ENCODE measurements at regions not wholly inside any gene's neighbourhood (a gene's known extent, or its start where the extent isn't known, plus 50 kb on each side); places are given as distances from the start of the nearest gene placed in this dataset.
"Not testable (repeated sequence)": the region's sequence is repeated elsewhere in the genome, so short reads cannot be mapped to it uniquely, and the experiment has no call there.

GRCh38 chrX:30008031-30008430 is 207.3 kb upstream of the MAGEB2 start:
- H3K79me2 ChIP-seq (ENCODE audit: control insufficient read depth, insufficient read depth, low read length, unreplicated experiment): no peaks in the 10 kb centered on the region
- H3K27me3 ChIP-seq (ENCODE audit: insufficient read depth, low read length): no peaks in the 10 kb centered on the region
- H3K4me1 ChIP-seq (ENCODE audit: control insufficient read depth, insufficient read depth, low read length, unreplicated experiment): no peaks in the 10 kb centered on the region
- no peak overlapping the region for H3K4me3 ChIP-seq (ENCODE audit: low read depth, low read length)
- no peak overlapping the region for H2AFZ ChIP-seq (ENCODE audit: low read length, unreplicated experiment)
- no peak overlapping the region for H3K27ac ChIP-seq (ENCODE audit: low read depth, low read length)
- H3K36me3 ChIP-seq (ENCODE audit: insufficient read depth, low read length): no peaks in the 10 kb centered on the region

GRCh38 chrX:30010471-30010870 is 204.9 kb upstream of the MAGEB2 start:
- no peak overlapping the region for H2AFZ ChIP-seq (ENCODE audit: low read length, unreplicated experiment)
- H3K4me1 ChIP-seq (ENCODE audit: control insufficient read depth, insufficient read depth, low read length, unreplicated experiment): no peaks in the 10 kb centered on the region
- no peaks in the 10 kb centered on the region for H3K36me3 ChIP-seq (ENCODE audit: insufficient read depth, low read length)
- no peak overlapping the region for H3K4me3 ChIP-seq (ENCODE audit: low read depth, low read length)
- no peaks in the 10 kb centered on the region for H3K27me3 ChIP-seq (ENCODE audit: insufficient read depth, low read length)
- H3K27ac ChIP-seq (ENCODE audit: low read depth, low read length): no peak overlapping the region
- H3K79me2 ChIP-seq (ENCODE audit: control insufficient read depth, insufficient read depth, low read length, unreplicated experiment): no peaks in the 10 kb centered on the region

GRCh38 chrX:30015440-30015839 is 199.9 kb upstream of the MAGEB2 start:
- Histone ChIP-seq H3K27me3 (ENCODE audit: insufficient read depth, low read length) (no peaks in the 10 kb centered on the region), H3K36me3 (ENCODE audit: insufficient read depth, low read length) (no peaks in the 10 kb centered on the region), H3K4me1 (ENCODE audit: control insufficient read depth, insufficient read depth, low read length, unreplicated experiment) (no peaks in the 10 kb centered on the region), H3K27ac (ENCODE audit: low read depth, low read length) (no peak overlapping the region), H3K79me2 (ENCODE audit: control insufficient read depth, insufficient read depth, low read length, unreplicated experiment) (no peaks in the 10 kb centered on the region), H3K4me3 (ENCODE audit: low read depth, low read length) (no peak overlapping the region), H2AFZ (ENCODE audit: low read length, unreplicated experiment) (no peak overlapping the region)

GRCh38 chrX:30027636-30028035 is 187.7 kb upstream of the MAGEB2 start:
- H3K27me3 ChIP-seq (ENCODE audit: insufficient read depth, low read length): no peaks in the 10 kb centered on the region
- H2AFZ ChIP-seq (ENCODE audit: low read length, unreplicated experiment): no peak overlapping the region
- H3K4me3 ChIP-seq (ENCODE audit: low read depth, low read length): no peak overlapping the region
- H3K79me2 ChIP-seq (ENCODE audit: control insufficient read depth, insufficient read depth, low read length, unreplicated experiment): no peaks in the 10 kb centered on the region
- no peak overlapping the region for H3K27ac ChIP-seq (ENCODE audit: low read depth, low read length)
- H3K36me3 ChIP-seq (ENCODE audit: insufficient read depth, low read length): no peaks in the 10 kb centered on the region
- H3K4me1 ChIP-seq (ENCODE audit: control insufficient read depth, insufficient read depth, low read length, unreplicated experiment): no peaks in the 10 kb centered on the region

- H3K27me3 ChIP-seq (ENCODE audit: insufficient read depth, low read length); H3K27ac ChIP-seq (ENCODE audit: low read depth, low read length); H3K79me2 ChIP-seq (ENCODE audit: control insufficient read depth, insufficient read depth, low read length, unreplicated experiment); H3K36me3 ChIP-seq (ENCODE audit: insufficient read depth, low read length); H2AFZ ChIP-seq (ENCODE audit: low read length, unreplicated experiment); H3K4me3 ChIP-seq (ENCODE audit: low read depth, low read length); H3K4me1 ChIP-seq (ENCODE audit: control insufficient read depth, insufficient read depth, low read length, unreplicated experiment): not testable (repeated sequence)
Observed at GRCh38 chrX:30036406-30036805, 179.0 kb upstream of the MAGEB2 start.

GRCh38 chrX:30039768-30040167 is 175.6 kb upstream of the MAGEB2 start:
- Histone ChIP-seq H3K27ac (ENCODE audit: low read depth, low read length) (no peak overlapping the region), H3K27me3 (ENCODE audit: insufficient read depth, low read length) (no peaks in the 10 kb centered on the region), H3K4me1 (ENCODE audit: control insufficient read depth, insufficient read depth, low read length, unreplicated experiment) (peaks cover 5% of the 10 kb centered on the region), H3K4me3 (ENCODE audit: low read depth, low read length) (no peak overlapping the region), H3K79me2 (ENCODE audit: control insufficient read depth, insufficient read depth, low read length, unreplicated experiment) (no peaks in the 10 kb centered on the region), H2AFZ (ENCODE audit: low read length, unreplicated experiment) (no peak overlapping the region), H3K36me3 (ENCODE audit: insufficient read depth, low read length) (no peaks in the 10 kb centered on the region)

GRCh38 chrX:30060718-30061117 is 154.6 kb upstream of the MAGEB2 start:
- Histone ChIP-seq H3K36me3 (ENCODE audit: insufficient read depth, low read length) (no peaks in the 10 kb centered on the region), H3K27ac (ENCODE audit: low read depth, low read length) (no peak overlapping the region), H3K27me3 (ENCODE audit: insufficient read depth, low read length) (no peaks in the 10 kb centered on the region), H3K4me3 (ENCODE audit: low read depth, low read length) (no peak overlapping the region), H3K79me2 (ENCODE audit: control insufficient read depth, insufficient read depth, low read length, unreplicated experiment) (no peaks in the 10 kb centered on the region), H3K4me1 (ENCODE audit: control insufficient read depth, insufficient read depth, low read length, unreplicated experiment) (no peaks in the 10 kb centered on the region), H2AFZ (ENCODE audit: low read length, unreplicated experiment) (no peak overlapping the region)

- Histone ChIP-seq H3K4me3 (ENCODE audit: low read depth, low read length) (no peak overlapping the region), H3K4me1 (ENCODE audit: control insufficient read depth, insufficient read depth, low read length, unreplicated experiment) (no peaks in the 10 kb centered on the region), H2AFZ (ENCODE audit: low read length, unreplicated experiment) (peak overlapping the region; percentile 14), H3K79me2 (ENCODE audit: control insufficient read depth, insufficient read depth, low read length, unreplicated experiment) (no peaks in the 10 kb centered on the region), H3K27ac (ENCODE audit: low read depth, low read length) (no peak overlapping the region), H3K27me3 (ENCODE audit: insufficient read depth, low read length) (no peaks in the 10 kb centered on the region), H3K36me3 (ENCODE audit: insufficient read depth, low read length) (no peaks in the 10 kb centered on the region)
Observed at GRCh38 chrX:30065226-30065625, 150.1 kb upstream of the MAGEB2 start.

- no peak overlapping the region for H3K4me3 ChIP-seq (ENCODE audit: low read depth, low read length)
- H3K36me3 ChIP-seq (ENCODE audit: insufficient read depth, low read length): no peaks in the 10 kb centered on the region
- H2AFZ ChIP-seq (ENCODE audit: low read length, unreplicated experiment): no peak overlapping the region
- no peaks in the 10 kb centered on the region for H3K27me3 ChIP-seq (ENCODE audit: insufficient read depth, low read length)
- H3K27ac ChIP-seq (ENCODE audit: low read depth, low read length): no peak overlapping the region
- H3K4me1 ChIP-seq (ENCODE audit: control insufficient read depth, insufficient read depth, low read length, unreplicated experiment): no peaks in the 10 kb centered on the region
- no peaks in the 10 kb centered on the region for H3K79me2 ChIP-seq (ENCODE audit: control insufficient read depth, insufficient read depth, low read length, unreplicated experiment)
Observed at GRCh38 chrX:30067677-30068076, 147.7 kb upstream of the MAGEB2 start.

- no peak overlapping the region for H3K4me3 ChIP-seq (ENCODE audit: low read depth, low read length)
- H3K27ac ChIP-seq (ENCODE audit: low read depth, low read length): no peak overlapping the region
- H3K27me3 ChIP-seq (ENCODE audit: insufficient read depth, low read length): no peaks in the 10 kb centered on the region
Observed at GRCh38 chrX:30085571-30085970, 129.8 kb upstream of the MAGEB2 start.

GRCh38 chrX:30111431-30111830 is 103.9 kb upstream of the MAGEB2 start:
- H3K79me2 ChIP-seq (ENCODE audit: control insufficient read depth, insufficient read depth, low read length, unreplicated experiment): no peaks in the 10 kb centered on the region
- no peak overlapping the region for H3K4me3 ChIP-seq (ENCODE audit: low read depth, low read length)
- no peaks in the 10 kb centered on the region for H3K27me3 ChIP-seq (ENCODE audit: insufficient read depth, low read length)
- no peak overlapping the region for H3K27ac ChIP-seq (ENCODE audit: low read depth, low read length)
- no peaks in the 10 kb centered on the region for H3K36me3 ChIP-seq (ENCODE audit: insufficient read depth, low read length)
- H3K4me1 ChIP-seq (ENCODE audit: control insufficient read depth, insufficient read depth, low read length, unreplicated experiment): no peaks in the 10 kb centered on the region
- H2AFZ ChIP-seq (ENCODE audit: low read length, unreplicated experiment): no peak overlapping the region

More at GRCh38 chrX:30085571-30085970, 129.8 kb upstream of the MAGEB2 start:
- no peaks in the 10 kb centered on the region for H3K36me3 ChIP-seq (ENCODE audit: insufficient read depth, low read length)
- no peak overlapping the region for H2AFZ ChIP-seq (ENCODE audit: low read length, unreplicated experiment)
- H3K4me1 ChIP-seq (ENCODE audit: control insufficient read depth, insufficient read depth, low read length, unreplicated experiment): no peaks in the 10 kb centered on the region
- no peaks in the 10 kb centered on the region for H3K79me2 ChIP-seq (ENCODE audit: control insufficient read depth, insufficient read depth, low read length, unreplicated experiment)

Data from ACC112 (cell line).